ENCODE measurements at regions not wholly inside any gene's neighbourhood (a gene's known extent, or its start where the extent isn't known, plus 50 kb on each side); places are given as distances from the start of the nearest gene placed in this dataset.

- no peak overlapping the region for H2AFZ ChIP-seq (ENCODE audit: low read depth)
- H3K4me3 ChIP-seq (IDR thresholded peaks at IDR 0.05; ENCODE audit: insufficient read depth, low read depth, low read length): no peak overlapping the region
- no peak overlapping the region for H3K27ac ChIP-seq
- H3K4me1 ChIP-seq (ENCODE audit: low read depth, poor library complexity, severe bottlenecking): no peaks in the 10 kb centered on the region
- no peak for TF ChIP-seq CTCF (conservative IDR thresholded peaks at IDR 0.05; ENCODE audit: low read depth, low read length)
- H3K9ac ChIP-seq: no peak overlapping the region
- H3K27me3 ChIP-seq (ENCODE audit: insufficient read depth, low read depth): no peaks in the 10 kb centered on the region
- H3K79me2 ChIP-seq (ENCODE audit: insufficient read depth, low read depth): no peaks in the 10 kb centered on the region
- no peaks in the 10 kb centered on the region for H4K20me1 ChIP-seq (ENCODE audit: insufficient read depth)
- no peaks in the 10 kb centered on the region for H3K36me3 ChIP-seq (ENCODE audit: insufficient read depth)
- no peak overlapping the region for H3K4me2 ChIP-seq
These were observed 54.7 kb upstream of the ZNF423 start for GRCh38 chr16:49910541-49911071.

DNA sequence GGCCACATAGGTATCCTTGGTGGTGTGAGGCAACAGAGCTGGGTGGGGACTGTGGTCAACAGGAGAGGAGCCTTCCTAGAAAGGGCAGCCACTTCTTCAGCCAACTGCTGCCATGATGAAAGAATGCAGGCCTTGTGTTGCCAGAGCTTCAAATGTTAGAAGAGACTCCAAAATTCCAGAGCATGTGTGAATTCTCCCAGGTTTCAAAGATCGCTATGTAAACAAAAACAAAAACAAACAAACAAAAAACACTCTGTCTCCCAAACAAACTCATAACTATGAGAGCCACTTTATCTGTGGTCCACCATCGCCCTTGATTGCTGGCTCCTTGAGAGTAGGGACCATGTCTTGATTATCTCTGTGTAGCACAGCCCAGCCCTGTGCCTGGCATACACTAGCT, 55.5 kb upstream of the ZNF423 start:
- Histone ChIP-seq H2AFZ (ENCODE audit: low read depth) (no peak overlapping the region), H3K4me2 (no peak overlapping the region), H4K20me1 (ENCODE audit: insufficient read depth) (no peaks in the 10 kb centered on the region), H3K27ac (no peak overlapping the region), H3K79me2 (ENCODE audit: insufficient read depth, low read depth) (no peaks in the 10 kb centered on the region), H3K4me1 (ENCODE audit: low read depth, poor library complexity, severe bottlenecking) (no peaks in the 10 kb centered on the region), H3K27me3 (ENCODE audit: insufficient read depth, low read depth) (no peaks in the 10 kb centered on the region), H3K36me3 (ENCODE audit: insufficient read depth) (no peaks in the 10 kb centered on the region), H3K4me3 (IDR thresholded peaks at IDR 0.05; ENCODE audit: insufficient read depth, low read depth, low read length) (no peak overlapping the region), H3K9ac (no peak overlapping the region)
- TF ChIP-seq CTCF (conservative IDR thresholded peaks at IDR 0.05; ENCODE audit: low read depth, low read length): no peak

DNA sequence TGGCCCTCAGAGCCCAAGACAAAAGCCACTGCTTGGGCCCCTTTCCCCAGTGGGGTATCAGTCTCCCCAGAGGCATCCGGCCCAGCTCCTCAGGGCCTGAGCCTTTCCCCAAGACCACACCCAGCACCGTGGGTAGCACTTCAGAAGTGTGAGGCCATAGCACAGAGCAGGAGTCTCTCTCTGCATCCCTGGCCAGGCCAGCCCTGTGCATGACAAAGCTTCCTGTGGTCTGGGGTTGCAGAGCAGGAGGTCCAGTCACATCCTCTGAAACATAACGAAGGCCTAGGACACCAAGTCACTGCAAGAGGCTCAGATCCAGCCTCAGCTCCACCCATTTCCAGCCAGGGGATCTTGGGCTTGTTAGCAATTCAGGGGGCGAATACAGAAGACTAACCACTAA, 56.8 kb upstream of the ZNF423 start:
- Histone ChIP-seq H3K9ac (no peak overlapping the region), H3K4me3 (IDR thresholded peaks at IDR 0.05; ENCODE audit: insufficient read depth, low read depth, low read length) (no peak overlapping the region), H4K20me1 (ENCODE audit: insufficient read depth) (no peaks in the 10 kb centered on the region), H3K27ac (no peak overlapping the region), H3K36me3 (ENCODE audit: insufficient read depth) (no peaks in the 10 kb centered on the region), H3K27me3 (ENCODE audit: insufficient read depth, low read depth) (no peaks in the 10 kb centered on the region), H2AFZ (ENCODE audit: low read depth) (no peak overlapping the region), H3K4me1 (ENCODE audit: low read depth, poor library complexity, severe bottlenecking) (no peaks in the 10 kb centered on the region), H3K79me2 (ENCODE audit: insufficient read depth, low read depth) (no peaks in the 10 kb centered on the region), H3K4me2 (no peak overlapping the region)
- TF ChIP-seq CTCF (conservative IDR thresholded peaks at IDR 0.05; ENCODE audit: low read depth, low read length): no peak

DNA sequence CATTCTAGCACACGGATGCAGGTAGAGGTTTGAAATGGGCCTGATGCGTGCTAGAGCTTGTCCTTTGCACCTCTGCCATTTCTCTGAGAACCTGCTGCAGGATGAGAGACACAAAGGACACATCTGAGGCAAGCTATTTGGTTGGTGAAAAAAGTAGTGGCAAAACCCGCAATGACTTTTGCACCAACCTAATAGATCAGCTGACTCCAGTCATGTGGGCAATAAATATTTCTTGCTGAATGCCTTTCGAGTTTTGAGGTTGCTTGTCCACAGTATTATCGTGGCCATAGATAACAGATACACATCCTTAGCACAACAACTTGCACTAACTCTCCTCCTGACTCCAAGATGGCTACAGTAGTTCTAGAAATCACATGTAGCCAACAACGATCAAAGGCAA, 57.8 kb upstream of the ZNF423 start:
- Histone ChIP-seq H3K9ac (no peak overlapping the region), H3K27ac (no peak overlapping the region), H4K20me1 (ENCODE audit: insufficient read depth) (no peaks in the 10 kb centered on the region), H2AFZ (ENCODE audit: low read depth) (no peak overlapping the region), H3K4me2 (no peak overlapping the region), H3K4me1 (ENCODE audit: low read depth, poor library complexity, severe bottlenecking) (no peaks in the 10 kb centered on the region), H3K4me3 (IDR thresholded peaks at IDR 0.05; ENCODE audit: insufficient read depth, low read depth, low read length) (no peak overlapping the region), H3K27me3 (ENCODE audit: insufficient read depth, low read depth) (no peaks in the 10 kb centered on the region), H3K36me3 (ENCODE audit: insufficient read depth) (no peaks in the 10 kb centered on the region), H3K79me2 (ENCODE audit: insufficient read depth, low read depth) (no peaks in the 10 kb centered on the region)
- no peak for TF ChIP-seq CTCF (conservative IDR thresholded peaks at IDR 0.05; ENCODE audit: low read depth, low read length)

Data from KMS-11 (cell line).